GM12873 (cell line): ENCODE measurements at regions not wholly inside any gene's neighbourhood (a gene's known extent, or its start where the extent isn't known, plus 50 kb on each side); places are given as distances from the start of the nearest gene placed in this dataset.

Source experiments
- TF ChIP-seq, protein P1 (sequence below): IDR thresholded peaks from 2 replicates; pipeline ENCODE4 v1.5.1; 2012; ENCODE audit warnings: low read depth, mild to moderate bottlenecking, moderate library complexity, low read length, control low read depth; ENCODE audit not compliant: insufficient read depth; ENCODE audit errors: missing control alignments

DNA sequence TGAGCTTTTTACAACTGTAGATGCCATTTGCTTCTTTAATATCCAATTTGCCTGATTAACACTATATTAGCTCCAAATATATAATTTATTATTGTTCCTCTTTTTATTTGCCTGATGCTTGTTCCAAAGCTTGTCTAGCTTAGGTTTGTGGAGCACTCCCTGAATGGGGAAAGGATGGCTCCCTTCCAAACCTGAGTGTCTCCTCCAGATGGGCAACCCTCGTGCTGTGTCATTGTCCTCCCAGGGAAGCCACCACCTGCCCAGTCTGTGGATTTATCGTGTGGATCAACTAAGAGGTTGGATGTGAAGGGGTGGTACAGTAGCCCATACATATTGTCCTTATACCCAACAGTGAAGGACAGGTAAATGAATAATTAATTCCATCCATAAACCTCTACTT is 404.9 kb downstream of the CDK5RAP2 start:
- TF ChIP-seq, protein P1, sequence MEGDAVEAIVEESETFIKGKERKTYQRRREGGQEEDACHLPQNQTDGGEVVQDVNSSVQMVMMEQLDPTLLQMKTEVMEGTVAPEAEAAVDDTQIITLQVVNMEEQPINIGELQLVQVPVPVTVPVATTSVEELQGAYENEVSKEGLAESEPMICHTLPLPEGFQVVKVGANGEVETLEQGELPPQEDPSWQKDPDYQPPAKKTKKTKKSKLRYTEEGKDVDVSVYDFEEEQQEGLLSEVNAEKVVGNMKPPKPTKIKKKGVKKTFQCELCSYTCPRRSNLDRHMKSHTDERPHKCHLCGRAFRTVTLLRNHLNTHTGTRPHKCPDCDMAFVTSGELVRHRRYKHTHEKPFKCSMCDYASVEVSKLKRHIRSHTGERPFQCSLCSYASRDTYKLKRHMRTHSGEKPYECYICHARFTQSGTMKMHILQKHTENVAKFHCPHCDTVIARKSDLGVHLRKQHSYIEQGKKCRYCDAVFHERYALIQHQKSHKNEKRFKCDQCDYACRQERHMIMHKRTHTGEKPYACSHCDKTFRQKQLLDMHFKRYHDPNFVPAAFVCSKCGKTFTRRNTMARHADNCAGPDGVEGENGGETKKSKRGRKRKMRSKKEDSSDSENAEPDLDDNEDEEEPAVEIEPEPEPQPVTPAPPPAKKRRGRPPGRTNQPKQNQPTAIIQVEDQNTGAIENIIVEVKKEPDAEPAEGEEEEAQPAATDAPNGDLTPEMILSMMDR, result no peak

GRCh38 chr9:120161776-120162175 is 418.2 kb downstream of the CDK5RAP2 start:
- TF ChIP-seq, protein P1, result no peak

DNA sequence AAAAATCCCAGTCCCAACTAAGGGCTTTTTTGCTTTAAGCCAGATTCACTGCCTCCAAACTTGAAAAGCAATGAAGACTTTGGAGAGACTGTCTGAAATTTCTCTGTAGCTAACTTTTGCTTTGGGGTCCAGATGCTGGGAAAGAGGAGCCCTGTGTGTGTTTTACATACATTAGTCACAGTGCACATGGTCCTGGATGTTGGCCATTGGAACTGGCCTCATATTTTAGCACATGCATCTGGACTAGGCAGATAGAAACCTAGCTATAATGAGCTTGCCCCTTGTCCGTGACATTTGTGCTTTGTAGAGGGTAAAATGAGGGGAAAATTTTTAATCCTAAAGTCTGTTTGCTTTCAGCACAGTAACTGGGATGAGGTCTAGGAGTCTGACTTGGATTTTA is 421.7 kb downstream of the CDK5RAP2 start:
- TF ChIP-seq, protein P1, result no peak

- TF ChIP-seq, protein P1, result no peak
These were observed 423.6 kb downstream of the CDK5RAP2 start for GRCh38 chr9:120156376-120156775.

DNA sequence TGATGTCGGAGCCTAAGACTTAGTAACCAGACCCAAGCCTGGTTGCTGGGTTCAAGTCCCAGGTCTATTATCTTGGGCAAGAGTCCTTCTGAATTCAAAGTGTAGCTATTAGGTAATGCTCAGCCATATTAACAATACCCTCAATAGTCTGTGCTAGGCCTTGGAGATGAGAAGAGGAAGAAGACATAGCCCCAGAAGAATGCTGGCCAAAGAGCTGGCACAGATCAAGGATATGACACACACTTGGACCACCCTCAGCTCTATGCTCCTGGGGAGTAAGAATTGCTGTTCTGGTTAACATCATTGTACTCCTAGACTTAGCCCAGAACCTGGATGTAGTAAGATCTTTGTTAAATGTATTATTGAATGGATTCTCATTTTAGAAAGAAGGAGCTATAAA is 426.7 kb downstream of the CDK5RAP2 start:
- TF ChIP-seq, protein P1, result no peak

- TF ChIP-seq, protein P1, result no peak
These were observed 427.7 kb downstream of the CDK5RAP2 start for GRCh38 chr9:120152295-120152694.

GRCh38 chr9:120151806-120152205 is 428.2 kb downstream of the CDK5RAP2 start:
- TF ChIP-seq, protein P1, result no peak
